Renal cortex interstitium (tissue), 11 donors: ENCODE measurements at regions not wholly inside any gene's neighbourhood (a gene's known extent, or its start where the extent isn't known, plus 50 kb on each side); places are given as distances from the start of the nearest gene placed in this dataset.
A peak's percentile ranks its signal among the peaks of the same experiment; 100 is the strongest.

Source experiments
- DNase-seq, 11 donors: peaks; one replicate each; pipeline ENCODE4 v3.0.0-alpha.2; 2013; ENCODE audit warnings: low read depth in 9 of 11, low spot score in 4 of 11; ENCODE audit errors: extremely low read depth in 1 of 11

DNA sequence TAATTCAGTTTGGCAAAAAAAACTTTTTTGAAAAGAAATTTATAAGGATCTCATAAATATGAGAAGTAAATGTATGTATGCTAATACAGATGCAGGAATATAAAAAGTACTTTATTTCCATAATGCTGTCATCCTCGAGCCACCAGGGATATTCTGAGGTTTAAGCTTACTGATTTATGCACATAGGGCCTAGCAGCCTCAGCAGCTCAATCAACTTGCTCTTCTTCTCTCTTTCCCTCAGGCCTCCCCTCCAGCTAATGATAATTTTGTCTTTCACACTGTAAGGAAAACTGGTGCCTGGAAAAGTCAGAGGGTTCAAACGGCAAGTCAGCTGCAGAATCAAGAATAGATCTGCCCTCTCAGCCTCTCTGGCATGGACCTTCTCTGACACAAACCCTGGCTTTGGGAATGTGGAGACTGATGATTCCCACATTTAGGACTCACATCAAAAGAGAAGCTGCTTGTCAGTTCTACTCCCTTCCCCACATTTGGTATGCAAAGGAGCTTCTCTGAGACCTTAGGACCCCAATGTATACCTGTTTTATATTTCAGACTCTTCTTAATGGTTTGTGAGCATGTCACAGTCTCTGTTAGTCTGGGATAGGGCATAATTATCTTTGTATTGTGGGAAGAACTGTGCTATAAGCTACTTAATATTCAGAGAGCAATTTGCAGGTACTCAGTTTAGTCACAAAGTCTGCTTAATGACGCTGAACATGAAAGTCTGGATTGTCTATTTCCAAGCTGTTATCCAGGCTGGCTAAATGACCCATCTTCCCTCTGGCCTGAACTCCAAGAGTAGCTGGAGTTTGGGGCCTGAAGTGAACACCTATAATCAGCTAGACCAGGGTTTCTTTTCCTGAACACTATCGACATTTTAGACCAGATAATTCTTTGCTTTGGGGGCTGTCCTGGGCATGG is 52.1 kb upstream of the DIPK1A start:
- no peak for DNase-seq

GRCh38 chr1:93014168-93014567 is 52.9 kb upstream of the DIPK1A start:
- no peak for DNase-seq

DNA sequence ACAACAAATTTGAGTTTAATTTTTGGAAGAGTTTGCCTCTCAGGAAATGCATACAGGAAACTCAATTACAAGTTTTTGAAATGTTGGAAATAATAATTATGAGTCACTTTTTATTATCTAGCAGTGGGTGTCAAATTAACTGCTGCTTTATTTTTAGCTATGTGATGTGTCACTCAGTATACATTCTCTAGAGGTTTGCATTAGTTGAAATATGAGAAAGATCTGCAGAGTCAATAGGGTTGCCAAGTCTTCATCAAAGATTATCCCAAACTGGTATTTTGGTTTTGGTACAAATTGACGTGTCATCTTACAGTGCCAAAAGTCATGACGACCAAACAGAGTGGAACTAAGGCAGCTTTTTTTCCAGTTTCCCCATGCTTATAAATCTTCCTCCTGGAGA is 54.3 kb upstream of the DIPK1A start:
- no peak for DNase-seq

GRCh38 chr1:93016171-93016570 is 54.9 kb upstream of the DIPK1A start:
- DNase-seq = no peak

DNA sequence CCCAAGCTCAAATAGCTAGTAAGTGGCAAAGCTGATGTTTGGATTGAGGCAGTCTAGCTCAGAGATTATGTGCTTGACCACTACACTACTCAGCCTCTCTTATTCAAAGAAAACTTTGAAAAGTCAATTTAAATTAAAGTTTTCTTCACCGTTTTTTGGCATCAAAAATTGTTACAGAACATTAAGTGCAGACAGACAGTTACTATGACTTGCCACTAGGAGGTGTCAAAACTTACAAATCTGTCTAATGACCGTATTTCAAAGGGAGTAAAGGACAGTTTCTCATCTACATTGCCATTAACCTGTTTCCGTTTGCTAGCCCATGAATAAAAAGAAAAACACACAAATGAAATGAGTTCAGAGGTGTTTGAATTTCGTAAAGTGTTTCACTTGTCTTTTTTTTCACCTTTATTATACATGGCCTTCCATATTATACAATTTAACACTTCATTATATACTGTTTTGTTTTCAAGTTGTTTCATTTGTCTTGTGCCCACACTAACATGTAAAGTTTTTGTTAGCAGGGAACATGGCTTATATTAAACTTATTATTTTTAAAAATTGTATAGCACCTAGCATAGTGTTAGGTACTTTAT is 57.4 kb upstream of the MTF2 start:
- DNase-seq = peak in 4 of 11 donors; percentile 13 to 33 (median 23)

DNA sequence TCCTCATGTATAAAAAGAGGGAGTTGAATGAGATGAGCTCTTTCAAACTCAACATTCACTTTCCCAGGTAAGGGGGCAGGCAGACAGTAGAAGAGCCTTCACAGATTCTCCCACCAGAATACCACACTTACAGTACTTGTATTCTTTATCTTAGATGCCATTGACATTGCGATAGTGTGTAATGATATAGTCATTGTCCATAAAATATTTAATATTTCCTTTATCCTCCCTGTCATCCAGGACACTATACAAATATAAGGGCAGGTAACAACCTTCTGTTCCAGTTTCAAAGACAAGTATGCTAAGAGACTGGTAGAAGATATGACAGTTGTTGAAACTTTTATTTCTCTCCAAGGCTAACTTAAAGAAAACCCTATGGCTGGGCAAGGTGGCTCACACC is 56.5 kb upstream of the MTF2 start:
- no peak for DNase-seq

- DNase-seq = no peak
These were observed 55.8 kb upstream of the MTF2 start for GRCh38 chr1:93023281-93023680.

DNA sequence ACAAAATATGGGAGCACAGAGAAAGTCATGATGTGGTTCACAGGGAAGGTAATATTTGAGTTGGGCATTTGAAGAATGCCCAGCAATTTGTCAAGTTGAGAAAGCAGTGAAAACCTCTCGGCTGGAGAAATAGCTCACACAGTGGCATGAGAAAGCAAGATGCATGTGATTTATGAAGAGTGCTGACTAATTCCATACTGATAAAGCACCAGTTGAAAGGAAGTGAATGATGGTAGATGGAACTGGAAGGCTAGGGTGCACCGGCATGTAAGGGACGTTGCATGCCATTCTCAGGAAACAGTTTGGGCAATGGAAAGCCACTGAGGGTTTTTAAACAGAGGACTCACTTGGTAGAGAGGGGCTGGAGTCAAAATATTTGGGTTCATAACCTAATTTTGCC is 53.5 kb upstream of the MTF2 start:
- no peak for DNase-seq

- no peak for DNase-seq
These were observed 50.5 kb upstream of the MTF2 start for GRCh38 chr1:93028542-93028941.
